Head of caudate nucleus (tissue), 42 donors: ENCODE measurements at regions not wholly inside any gene's neighbourhood (a gene's known extent, or its start where the extent isn't known, plus 50 kb on each side); places are given as distances from the start of the nearest gene placed in this dataset.

Experiments
- DNase-seq, 42 donors: peaks; one replicate each; pipeline versions ENCODE4 v3.0.0 to v3.0.0-alpha.2; 2020 to 2021; ENCODE audit warnings: mixed read lengths in 7 of 42
- intact Hi-C: fragments of 100-400 bp; cut with DNase I; formaldehyde crosslinking; loops from one replicate; pipeline ENCODE4 v1.15.0; 2022

- no peak for DNase-seq
- intact Hi-C loops: no loop called here
These were observed 531.4 kb downstream of the CDH11 start for GRCh38 chr16:64590513-64590912.

- intact Hi-C loops: no loop called here
- DNase-seq: no peak
These were observed 532.0 kb downstream of the CDH11 start for GRCh38 chr16:64589836-64590235.

- DNase-seq: peak in 2 of 42 donors; percentile 2 to 35
- intact Hi-C loops: no loop called here
These were observed 535.1 kb downstream of the CDH11 start for GRCh38 chr16:64586781-64587180.

- intact Hi-C loops: no loop called here
- no peak for DNase-seq
These were observed 536.5 kb downstream of the CDH11 start for GRCh38 chr16:64585367-64585766.

GRCh38 chr16:64580558-64580957 lies 541.3 kb downstream of the CDH11 start:
- no peak for DNase-seq
- intact Hi-C loops: no loop called here

GRCh38 chr16:64579712-64580111 lies 542.2 kb downstream of the CDH11 start:
- intact Hi-C loops: no loop called here
- no peak for DNase-seq

- no peak for DNase-seq
- intact Hi-C loops: no loop called here
These were observed 576.1 kb downstream of the CDH11 start for GRCh38 chr16:64545768-64546167.

GRCh38 chr16:64544859-64545258 lies 577.0 kb downstream of the CDH11 start:
- intact Hi-C loops: no loop called here
- DNase-seq: no peak

GRCh38 chr16:64543441-64543840 lies 578.4 kb downstream of the CDH11 start:
- intact Hi-C loops: no loop called here
- DNase-seq: no peak

- DNase-seq: no peak
- intact Hi-C loops: no loop called here
These were observed 578.8 kb downstream of the CDH11 start for GRCh38 chr16:64543031-64543430.

- no peak for DNase-seq
- intact Hi-C loops: no loop called here
These were observed 579.7 kb downstream of the CDH11 start for GRCh38 chr16:64542152-64542551.

- intact Hi-C loops: no loop called here
- DNase-seq: no peak
These were observed 580.2 kb downstream of the CDH11 start for GRCh38 chr16:64541621-64542020.

- intact Hi-C loops: no loop called here
- DNase-seq: no peak
These were observed 581.4 kb downstream of the CDH11 start for GRCh38 chr16:64540434-64540833.

- intact Hi-C loops: no loop called here
- no peak for DNase-seq
These were observed 582.0 kb downstream of the CDH11 start for GRCh38 chr16:64539811-64540371.

- DNase-seq: no peak
- intact Hi-C loops: no loop called here
These were observed 587.6 kb downstream of the CDH11 start for GRCh38 chr16:64534180-64534780.

- DNase-seq: no peak
- intact Hi-C loops: no loop called here
These were observed 589.2 kb downstream of the CDH11 start for GRCh38 chr16:64532691-64533090.

- intact Hi-C loops: no loop called here
- DNase-seq: no peak
These were observed 589.7 kb downstream of the CDH11 start for GRCh38 chr16:64532117-64532516.

- intact Hi-C loops: no loop called here
- DNase-seq: no peak
These were observed 590.5 kb downstream of the CDH11 start for GRCh38 chr16:64531401-64531800.

- no peak for DNase-seq
- intact Hi-C loops: no loop called here
These were observed 599.3 kb downstream of the CDH11 start for GRCh38 chr16:64522548-64522947.

- DNase-seq: no peak
- intact Hi-C loops: no loop called here
These were observed 608.0 kb downstream of the CDH11 start for GRCh38 chr16:64513871-64514270.

- no peak for DNase-seq
- intact Hi-C loops: no loop called here
These were observed 614.4 kb downstream of the CDH11 start for GRCh38 chr16:64507240-64508024.
